ENCODE measurements at regions not wholly inside any gene's neighbourhood (a gene's known extent, or its start where the extent isn't known, plus 50 kb on each side); places are given as distances from the start of the nearest gene placed in this dataset.

DNA sequence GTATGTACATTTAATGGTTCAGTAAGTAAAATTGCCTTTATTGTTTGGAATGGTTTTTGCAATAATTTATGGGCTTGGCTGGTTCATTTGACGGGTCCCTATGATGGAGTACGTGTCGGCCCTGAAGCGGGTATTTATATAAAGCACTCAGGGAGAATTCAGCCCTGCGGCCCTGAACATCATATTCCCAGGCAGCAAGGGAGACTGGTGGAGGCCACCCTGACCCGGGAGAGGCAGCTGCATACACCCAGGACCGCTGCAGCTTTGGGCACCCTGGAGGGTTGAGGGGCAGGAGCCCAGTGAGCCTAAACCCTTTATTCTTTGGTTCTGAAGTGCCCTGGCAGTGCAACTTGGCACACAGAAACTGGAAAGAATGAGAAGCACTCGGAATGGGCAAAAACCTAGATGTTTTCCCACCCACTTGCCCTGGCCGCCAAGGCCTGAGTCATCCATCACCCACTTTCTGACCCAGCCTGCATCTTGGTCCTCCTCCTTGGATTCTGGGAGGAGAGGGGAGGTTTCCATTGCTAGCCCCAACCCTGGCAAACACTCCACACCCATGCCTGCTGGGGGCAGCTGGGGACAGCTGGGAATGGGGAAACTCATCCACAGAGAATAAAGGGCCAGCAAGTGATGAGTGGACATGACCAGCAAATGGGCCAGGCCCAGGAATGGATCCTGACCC is 162.2 kb upstream of the TNRC6C start (continued):
- no peak for TF ChIP-seq FOSL1 (IDR thresholded peaks at IDR 0.05; ENCODE audit: insufficient read depth, low read depth, low read length)
- no peak for TF ChIP-seq TBP (IDR thresholded peaks at IDR 0.05; ENCODE audit: low read depth, low read length)
- no peak for TF ChIP-seq CTBP2 (IDR thresholded peaks at IDR 0.05; ENCODE audit: borderline replicate concordance, insufficient read depth, insufficient read length, low read length)
- TF ChIP-seq, protein P1, sequence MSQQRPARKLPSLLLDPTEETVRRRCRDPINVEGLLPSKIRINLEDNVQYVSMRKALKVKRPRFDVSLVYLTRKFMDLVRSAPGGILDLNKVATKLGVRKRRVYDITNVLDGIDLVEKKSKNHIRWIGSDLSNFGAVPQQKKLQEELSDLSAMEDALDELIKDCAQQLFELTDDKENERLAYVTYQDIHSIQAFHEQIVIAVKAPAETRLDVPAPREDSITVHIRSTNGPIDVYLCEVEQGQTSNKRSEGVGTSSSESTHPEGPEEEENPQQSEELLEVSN (IDR thresholded peaks at IDR 0.05): no peak
